GM12874 (cell line): ENCODE measurements at regions not wholly inside any gene's neighbourhood (a gene's known extent, or its start where the extent isn't known, plus 50 kb on each side); places are given as distances from the start of the nearest gene placed in this dataset.

Experiments used
- TF ChIP-seq, protein P1 (sequence below): IDR thresholded peaks from 2 replicates; pipeline ENCODE4 v1.5.1; 2011; ENCODE audit warnings: low read depth, mild to moderate bottlenecking, control low read depth, low read length, moderate library complexity; ENCODE audit not compliant: insufficient read depth

DNA sequence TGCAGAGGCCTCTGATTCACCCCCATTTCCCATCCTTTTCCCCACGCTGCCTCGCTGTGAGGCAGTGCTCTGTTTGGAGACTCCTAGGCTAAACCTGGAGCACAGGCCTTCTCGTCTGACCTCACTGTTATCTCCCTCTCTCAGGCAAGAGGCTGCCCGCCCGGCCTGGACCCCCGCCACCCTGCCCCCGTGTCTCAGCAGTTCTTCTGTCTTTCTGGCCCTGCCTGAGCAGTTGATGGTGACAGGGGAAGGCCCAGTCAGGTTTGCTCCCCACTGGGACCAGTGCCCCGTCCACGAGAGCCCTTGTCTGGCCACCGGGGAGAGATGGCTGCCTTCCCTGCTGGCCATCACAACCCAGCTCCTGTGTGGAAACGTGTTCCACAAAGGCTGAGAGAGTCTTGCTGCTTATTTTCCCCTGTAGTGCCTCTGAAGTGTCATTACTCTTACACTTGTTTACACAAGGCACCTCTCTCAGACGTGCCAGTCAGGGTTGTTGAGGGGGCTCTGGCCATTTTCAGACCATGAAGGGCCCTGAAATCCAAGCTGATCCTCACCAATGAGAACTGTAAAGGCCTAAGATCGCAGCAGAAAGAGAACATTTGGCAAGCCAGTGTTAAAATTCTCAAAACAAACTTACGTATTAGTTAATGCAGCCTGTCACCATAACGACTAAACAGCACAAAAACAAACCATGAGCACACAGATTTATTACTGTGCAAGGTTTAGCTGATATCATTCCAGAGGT, 210.9 kb downstream of the NDUFA10 start:
- TF ChIP-seq, protein P1, sequence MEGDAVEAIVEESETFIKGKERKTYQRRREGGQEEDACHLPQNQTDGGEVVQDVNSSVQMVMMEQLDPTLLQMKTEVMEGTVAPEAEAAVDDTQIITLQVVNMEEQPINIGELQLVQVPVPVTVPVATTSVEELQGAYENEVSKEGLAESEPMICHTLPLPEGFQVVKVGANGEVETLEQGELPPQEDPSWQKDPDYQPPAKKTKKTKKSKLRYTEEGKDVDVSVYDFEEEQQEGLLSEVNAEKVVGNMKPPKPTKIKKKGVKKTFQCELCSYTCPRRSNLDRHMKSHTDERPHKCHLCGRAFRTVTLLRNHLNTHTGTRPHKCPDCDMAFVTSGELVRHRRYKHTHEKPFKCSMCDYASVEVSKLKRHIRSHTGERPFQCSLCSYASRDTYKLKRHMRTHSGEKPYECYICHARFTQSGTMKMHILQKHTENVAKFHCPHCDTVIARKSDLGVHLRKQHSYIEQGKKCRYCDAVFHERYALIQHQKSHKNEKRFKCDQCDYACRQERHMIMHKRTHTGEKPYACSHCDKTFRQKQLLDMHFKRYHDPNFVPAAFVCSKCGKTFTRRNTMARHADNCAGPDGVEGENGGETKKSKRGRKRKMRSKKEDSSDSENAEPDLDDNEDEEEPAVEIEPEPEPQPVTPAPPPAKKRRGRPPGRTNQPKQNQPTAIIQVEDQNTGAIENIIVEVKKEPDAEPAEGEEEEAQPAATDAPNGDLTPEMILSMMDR, result no peak

DNA sequence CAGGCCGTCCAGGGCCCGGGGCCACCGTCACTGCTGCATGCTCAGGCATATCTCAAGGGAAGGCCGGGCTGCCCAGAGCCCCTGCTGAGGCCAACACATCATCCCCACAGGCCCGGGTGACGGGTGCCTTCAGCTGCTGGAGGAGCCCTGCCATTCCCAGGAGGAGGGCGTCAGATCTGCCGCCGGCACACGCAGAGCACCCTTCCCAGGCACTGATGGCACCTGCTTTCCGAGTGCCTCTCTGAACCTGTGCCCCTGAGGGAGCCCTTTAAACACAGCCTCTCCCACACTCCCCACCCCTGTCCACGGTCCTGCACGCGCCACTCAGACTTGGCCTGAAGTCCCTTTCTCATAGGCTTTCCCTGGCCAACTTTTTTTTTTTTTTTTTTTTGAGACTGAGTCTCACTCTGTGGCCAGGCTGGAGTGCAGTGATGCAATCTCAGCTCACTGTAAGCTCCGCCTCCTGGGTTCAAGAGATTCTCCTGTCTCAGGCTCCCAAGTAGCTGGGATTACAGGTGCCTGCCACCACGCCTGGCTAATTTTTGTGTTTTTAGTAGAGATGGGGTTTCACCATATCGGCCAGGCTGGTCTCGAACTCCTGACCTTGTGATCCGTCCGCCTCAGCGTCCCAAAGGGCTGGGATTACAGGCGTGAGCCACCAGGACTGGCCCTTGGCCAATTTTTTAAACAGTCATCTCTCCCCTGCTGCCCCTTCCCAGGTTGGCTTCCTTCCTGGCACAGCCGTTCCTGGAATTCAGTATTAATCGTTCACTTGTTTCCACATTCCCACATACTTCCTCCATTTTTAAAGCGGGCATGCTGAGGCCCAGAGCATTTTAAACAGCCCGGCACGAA, 211.7 kb downstream of the NDUFA10 start:
- TF ChIP-seq, protein P1, result no peak

DNA sequence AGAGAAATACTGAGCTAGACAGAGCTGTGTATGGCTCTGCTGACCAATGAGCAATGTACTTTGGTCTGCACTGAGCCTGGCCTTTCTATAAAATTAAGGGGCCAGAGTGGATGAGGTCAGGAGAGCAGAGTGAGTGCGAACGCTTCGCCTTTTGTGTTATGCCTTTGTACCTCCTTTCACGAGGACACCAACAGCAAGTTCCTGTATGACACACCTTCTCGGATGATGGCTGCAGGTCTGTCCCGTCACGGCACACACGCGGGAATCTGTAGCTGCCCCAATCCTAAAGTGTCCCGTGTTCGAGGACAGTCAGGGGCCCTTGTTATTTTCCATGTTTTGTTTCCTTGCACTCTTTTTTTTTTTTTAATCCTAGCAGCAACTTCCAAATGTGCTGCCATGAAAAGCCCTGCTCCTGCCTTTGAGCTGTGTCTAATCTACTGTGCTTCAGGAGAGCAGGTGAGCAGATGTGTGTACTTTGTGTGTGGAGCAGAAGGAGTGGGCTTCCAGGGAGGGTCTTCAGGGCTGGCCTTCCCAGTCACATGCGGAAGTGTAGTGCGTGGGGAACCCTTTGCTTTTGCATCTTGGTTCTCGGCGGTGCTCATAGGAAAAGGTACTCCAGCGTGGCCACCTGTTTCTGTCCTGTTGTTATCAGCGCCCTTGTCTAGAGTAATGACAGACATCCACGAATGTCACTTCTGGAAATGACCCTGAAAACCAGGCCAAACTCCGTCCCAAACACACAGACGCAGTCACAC, 213.2 kb downstream of the NDUFA10 start:
- TF ChIP-seq, protein P1, result no peak

GRCh38 chr2:239811111-239811781, 213.9 kb downstream of the NDUFA10 start:
- TF ChIP-seq, protein P1, result no peak

GRCh38 chr2:239809391-239809790, 215.8 kb downstream of the NDUFA10 start:
- TF ChIP-seq, protein P1, result no peak

DNA sequence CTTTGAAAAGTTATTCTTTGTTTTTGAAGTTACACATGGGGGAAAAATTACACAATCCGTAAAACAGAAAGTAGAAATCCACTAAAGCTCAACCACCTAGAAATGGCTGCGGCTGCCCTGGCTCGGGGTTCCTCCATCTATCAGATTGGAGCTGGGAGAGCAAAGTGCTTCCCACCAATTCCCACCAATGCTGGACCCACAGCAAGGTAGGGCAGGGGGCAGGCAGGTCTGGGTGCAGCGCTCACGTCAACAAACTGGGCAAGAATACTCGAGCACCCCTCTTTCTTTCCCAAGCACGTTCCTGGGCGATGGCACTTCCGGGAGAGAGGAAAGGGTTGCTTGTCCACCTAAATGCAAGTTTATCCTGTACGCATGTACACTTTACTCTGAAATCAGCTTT, 217.6 kb downstream of the NDUFA10 start:
- TF ChIP-seq, protein P1, result no peak
